PC-3 (cell line): ENCODE measurements at regions not wholly inside any gene's neighbourhood (a gene's known extent, or its start where the extent isn't known, plus 50 kb on each side); places are given as distances from the start of the nearest gene placed in this dataset.
A peak's percentile ranks its signal among the peaks of the same experiment; 100 is the strongest.

Experiments used
- ATAC-seq: fragments of 200-7000 bp; cut with Tn5 transposase; 2 replicates; pipeline ENCODE4 v1.9.1; 2020; ENCODE audit warnings: mild to moderate bottlenecking, moderate library complexity
- BruUV-seq: library from RNA; stranded (reverse); fragments of 400-500 nt; replicated peaks from 2 replicates; lab custom pipeline; 2021; lab: Mats Ljungman, UMichigan
- CTCF ChIA-PET: fragments of 300-600 bp; sonication (Branson Sonifier 250); formaldehyde crosslinking; loops from one replicate; lab custom pipeline; 2022; ENCODE audit warnings: antibody characterized with exemption; lab: Charles Lee
- POLR2A ChIA-PET: fragments of 300-600 bp; sonication (Branson Sonifier 250); formaldehyde crosslinking; loops from one replicate; lab custom pipeline; 2022; ENCODE audit warnings: antibody characterized with exemption; ENCODE audit not compliant: unreplicated experiment; lab: Charles Lee
- DNase-seq: peaks from one replicate; pipeline ENCODE4 v3.0.0-alpha.2; 2015
- H2AFZ ChIP-seq: fragments of 300-600 bp; sonication (generic); 2 replicates; pipeline ENCODE4 v1.6.0; 2016; ENCODE audit warnings: antibody characterized with exemption, low read length
- H3F3A ChIP-seq: fragments of 300-600 bp; sonication (generic); one replicate; pipeline ENCODE4 v1.6.0; 2017; ENCODE audit warnings: antibody characterized with exemption, low read length, control low read depth, mild to moderate bottlenecking; ENCODE audit not compliant: unreplicated experiment
- H3K27ac ChIP-seq: fragments of 300-600 bp; sonication (generic); 2 replicates; pipeline ENCODE4 v1.5.1; 2016; ENCODE audit warnings: mild to moderate bottlenecking, low read length
- H3K27me3 ChIP-seq: fragments of 300-600 bp; sonication (generic); 2 replicates; pipeline ENCODE4 v1.6.1; 2016; ENCODE audit warnings: low read length, mixed read lengths
- H3K36me3 ChIP-seq: fragments of 300-600 bp; sonication (generic); 2 replicates; pipeline ENCODE4 v1.6.1; 2016; ENCODE audit warnings: low read depth, mixed run types, low read length, mixed read lengths
- H3K4me1 ChIP-seq: fragments of 300-600 bp; sonication (generic); 2 replicates; pipeline ENCODE4 v1.5.1; 2016; ENCODE audit warnings: low read length; ENCODE audit not compliant: insufficient read depth
- H3K4me2 ChIP-seq: fragments of 300-600 bp; sonication (generic); 2 replicates; pipeline ENCODE4 v1.6.0; 2016; ENCODE audit warnings: low read length
- H3K4me3 ChIP-seq: fragments of 300-600 bp; sonication (generic); 2 replicates; pipeline ENCODE4 v1.5.1; 2016; ENCODE audit warnings: mild to moderate bottlenecking, low read length, mixed read lengths
- H3K79me2 ChIP-seq: fragments of 300-600 bp; sonication (generic); 2 replicates; pipeline ENCODE4 v1.6.1; 2017; ENCODE audit warnings: low read length, mixed read lengths
- H3K9ac ChIP-seq: fragments of 300-600 bp; sonication (generic); 2 replicates; pipeline ENCODE4 v1.6.0; 2016; ENCODE audit warnings: mild to moderate bottlenecking, low read length
- H3K9me2 ChIP-seq: fragments of 300-600 bp; sonication (generic); replicated peaks from 2 replicates; pipeline ENCODE4 v1.6.1; 2016; ENCODE audit warnings: mixed run types, low read length, mixed read lengths
- H3K9me3 ChIP-seq: fragments of 300-600 bp; sonication (generic); 2 replicates; pipeline ENCODE4 v1.6.1; 2016; ENCODE audit warnings: low read length, mixed read lengths
- H4K20me1 ChIP-seq: fragments of 300-600 bp; sonication (generic); 2 replicates; pipeline ENCODE4 v1.6.1; 2016; ENCODE audit warnings: low read length, mixed read lengths
- CTCF ChIP-seq: fragments of 300-600 bp; sonication (generic); conservative IDR thresholded peaks from 2 replicates; pipeline ENCODE4 v1.5.1; 2017; ENCODE audit warnings: antibody characterized with exemption, low read depth, mild to moderate bottlenecking, low read length
- EZH2 ChIP-seq: fragments of 300-600 bp; sonication (generic); IDR thresholded peaks from one replicate; pipeline ENCODE4 v1.6.1; 2017; ENCODE audit warnings: antibody characterized with exemption, mild to moderate bottlenecking, low read length; ENCODE audit not compliant: unreplicated experiment
- EZH2phosphoT487 ChIP-seq: fragments of 300-600 bp; sonication (generic); IDR thresholded peaks from 2 replicates; pipeline ENCODE4 v1.6.1; 2018; ENCODE audit warnings: mild to moderate bottlenecking, antibody characterized with exemption, low read length, borderline replicate concordance
- intact Hi-C: fragments of 100-400 bp; cut with micrococcal nuclease; formaldehyde crosslinking; loops from 2 replicates; pipeline ENCODE4 v1.9.0; 2023

DNA sequence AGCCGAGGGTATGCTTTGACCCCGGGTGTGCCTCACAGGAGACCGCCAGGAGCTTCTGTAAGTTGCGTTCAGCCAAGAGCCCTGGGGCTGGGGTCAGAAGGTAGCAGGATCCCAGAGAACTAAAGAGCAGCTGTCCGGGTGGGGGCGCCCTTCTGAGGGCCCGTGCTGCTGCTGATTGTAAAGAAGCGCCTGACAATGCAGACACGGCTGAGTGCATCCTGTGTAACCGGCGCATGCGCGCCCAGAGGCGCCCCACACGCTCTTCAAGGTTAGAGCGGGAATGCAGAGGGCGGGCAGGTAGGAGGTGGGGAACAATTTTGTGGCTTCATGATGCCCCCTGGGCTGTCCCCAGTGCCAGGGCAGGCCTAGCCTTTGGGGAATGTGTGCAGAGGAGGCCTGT lies 210.2 kb upstream of the CTBP2 start:
- H3F3A ChIP-seq, result no peaks in the 10 kb centered on the region
- H3K79me2 ChIP-seq, result no peaks in the 10 kb centered on the region
- no TSS peak for BruUV-seq
- ATAC-seq, result no peak
- no peaks in the 10 kb centered on the region for H3K36me3 ChIP-seq
- H3K27me3 ChIP-seq, result peaks cover 15% of the 10 kb centered on the region
- H3K9me3 ChIP-seq, result no peaks in the 10 kb centered on the region
- no peaks in the 10 kb centered on the region for H4K20me1 ChIP-seq
- H3K27ac ChIP-seq, result no peak overlapping the region
- intact Hi-C loops, result no loop called here
- no peak for DNase-seq
- no peaks in the 10 kb centered on the region for H3K9me2 ChIP-seq
- POLR2A ChIA-PET, result no interaction called here
- TF ChIP-seq CTCF (peak; percentile 25; the same call in 1 of the 2 replicates), EZH2phosphoT487 (no peak), EZH2 (no peak)
- H3K4me1 ChIP-seq, result no peaks in the 10 kb centered on the region
- H2AFZ ChIP-seq, result no peak overlapping the region
- no peak overlapping the region for H3K4me3 ChIP-seq
- H3K9ac ChIP-seq, result no peak overlapping the region
- CTCF ChIA-PET, result no interaction called here
- no peak overlapping the region for H3K4me2 ChIP-seq

DNA sequence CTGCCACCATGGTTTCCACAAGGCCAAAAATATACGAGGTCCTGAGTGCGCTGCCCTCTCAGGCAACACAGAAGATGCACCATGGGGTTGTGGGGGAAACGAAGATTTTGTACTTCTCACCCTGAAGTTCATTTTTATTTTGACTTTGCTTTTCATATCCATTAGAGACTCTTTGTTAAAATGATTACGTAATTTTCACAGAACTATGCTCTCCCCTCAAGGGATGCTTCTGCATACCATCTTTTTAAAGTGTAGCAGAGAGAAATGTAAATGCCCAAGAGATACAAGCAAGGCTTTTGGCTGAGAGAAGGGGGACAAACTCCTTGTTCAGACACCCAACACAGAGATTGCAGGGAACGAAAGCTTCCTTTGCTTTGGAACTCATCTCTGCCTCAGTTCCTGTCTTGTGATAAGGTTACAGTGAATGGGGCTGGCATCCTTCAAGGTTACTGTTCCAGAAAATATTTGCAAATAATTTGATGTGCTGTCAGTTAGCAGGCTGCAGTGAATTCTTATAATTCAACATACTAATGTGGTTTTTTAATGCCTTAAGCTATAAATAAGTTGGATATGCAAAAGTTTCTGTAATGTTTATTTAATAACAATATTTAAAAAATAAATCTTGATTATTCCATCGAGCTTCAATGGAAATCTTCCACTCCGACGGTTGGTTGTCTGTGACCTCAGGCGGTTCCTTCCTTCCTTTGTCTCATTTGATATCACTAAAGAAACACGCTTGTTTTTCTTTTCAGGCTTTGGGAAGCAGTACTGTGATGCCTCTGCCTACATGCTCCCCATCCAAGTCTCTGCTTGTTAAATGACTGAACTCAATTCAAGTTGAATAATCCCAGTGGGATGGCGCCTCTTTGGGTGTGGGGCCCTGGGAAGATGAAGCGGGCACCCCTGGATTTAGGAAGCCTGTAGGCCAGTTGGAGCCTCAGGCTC lies 209.3 kb upstream of the CTBP2 start:
- Histone ChIP-seq H3K4me1 (no peaks in the 10 kb centered on the region), H2AFZ (no peak overlapping the region), H3K79me2 (no peaks in the 10 kb centered on the region), H3K27me3 (peaks cover 15% of the 10 kb centered on the region), H3K4me2 (no peak overlapping the region), H4K20me1 (no peaks in the 10 kb centered on the region), H3F3A (no peaks in the 10 kb centered on the region), H3K27ac (no peak overlapping the region), H3K9me2 (no peaks in the 10 kb centered on the region), H3K9me3 (no peaks in the 10 kb centered on the region), H3K4me3 (no peak overlapping the region), H3K36me3 (no peaks in the 10 kb centered on the region), H3K9ac (no peak overlapping the region)
- no TSS peak for BruUV-seq
- CTCF ChIA-PET, result no interaction called here
- ATAC-seq, result no peak
- no peak for DNase-seq
- intact Hi-C loops, result no loop called here
- POLR2A ChIA-PET, result no interaction called here
- TF ChIP-seq CTCF (no peak), EZH2phosphoT487 (no peak), EZH2 (no peak)

DNA sequence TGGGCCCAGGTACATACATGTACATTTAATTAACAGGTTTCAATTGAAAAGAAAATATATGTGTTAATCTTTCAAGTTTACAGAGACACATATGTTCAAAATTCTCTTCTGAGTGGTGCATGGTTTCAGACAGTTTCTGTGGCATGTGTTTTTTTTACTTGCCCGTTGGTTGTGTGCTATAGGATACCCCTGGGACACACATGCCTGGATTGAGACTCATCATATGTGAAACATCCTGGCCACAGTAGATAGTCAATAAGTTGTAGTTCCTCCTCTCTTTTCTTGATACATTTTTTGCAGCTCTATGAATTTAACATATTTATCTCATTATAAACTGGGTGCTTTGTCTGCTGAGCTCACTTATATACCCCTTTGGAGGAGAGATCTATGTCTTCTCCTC lies 207.8 kb upstream of the CTBP2 start:
- H3K4me1 ChIP-seq, result no peaks in the 10 kb centered on the region
- intact Hi-C loops, result no loop called here
- ATAC-seq (no peak), DNase-seq (no peak)
- no peaks in the 10 kb centered on the region for H4K20me1 ChIP-seq
- no peak overlapping the region for H3K27ac ChIP-seq
- no peak overlapping the region for H3K4me2 ChIP-seq
- CTCF ChIA-PET, result no interaction called here
- no peak overlapping the region for H2AFZ ChIP-seq
- peaks cover 15% of the 10 kb centered on the region for H3K27me3 ChIP-seq
- no TSS peak for BruUV-seq
- no peaks in the 10 kb centered on the region for H3K79me2 ChIP-seq
- H3K9me3 ChIP-seq, result no peaks in the 10 kb centered on the region
- H3K9ac ChIP-seq, result no peak overlapping the region
- no peaks in the 10 kb centered on the region for H3K9me2 ChIP-seq
- no peak overlapping the region for H3K4me3 ChIP-seq
- H3F3A ChIP-seq, result no peaks in the 10 kb centered on the region
- TF ChIP-seq EZH2phosphoT487 (no peak), EZH2 (no peak), CTCF (no peak)
- H3K36me3 ChIP-seq, result no peaks in the 10 kb centered on the region
- POLR2A ChIA-PET, result no interaction called here
